HG03280 (cell line): ENCODE measurements at regions not wholly inside any gene's neighbourhood (a gene's known extent, or its start where the extent isn't known, plus 50 kb on each side); places are given as distances from the start of the nearest gene placed in this dataset.

ENCODE experiments used
- ATAC-seq: cut with Tn5 transposase; IDR thresholded peaks from one replicate; pipeline ENCODE4 v1.9.1; 2021; ENCODE audit warnings: mild to moderate bottlenecking, moderate library complexity; ENCODE audit not compliant: unreplicated experiment

GRCh38 chr16:6547131-6547530, 785.5 kb upstream of the RBFOX1 start:
- no peak for ATAC-seq

- ATAC-seq: no peak
These were observed 787.3 kb upstream of the RBFOX1 start for GRCh38 chr16:6545329-6545728.

- ATAC-seq: no peak
These were observed 791.4 kb upstream of the RBFOX1 start for GRCh38 chr16:6541267-6541666.

GRCh38 chr16:6536411-6536810, 796.2 kb upstream of the RBFOX1 start:
- no peak for ATAC-seq

GRCh38 chr16:6531067-6531466, 801.6 kb upstream of the RBFOX1 start:
- ATAC-seq: no peak

- no peak for ATAC-seq
These were observed 804.4 kb upstream of the RBFOX1 start for GRCh38 chr16:6528217-6528616.

GRCh38 chr16:6527646-6528045, 805.0 kb upstream of the RBFOX1 start:
- ATAC-seq: no peak

GRCh38 chr16:6524501-6524900, 808.1 kb upstream of the RBFOX1 start:
- no peak for ATAC-seq

- ATAC-seq: no peak
These were observed 815.5 kb upstream of the RBFOX1 start for GRCh38 chr16:6517020-6517720.

GRCh38 chr16:6512512-6512911, 820.1 kb upstream of the RBFOX1 start:
- no peak for ATAC-seq

- ATAC-seq: no peak
These were observed 822.4 kb upstream of the RBFOX1 start for GRCh38 chr16:6510261-6510660.

GRCh38 chr16:6499413-6499812, 833.2 kb upstream of the RBFOX1 start:
- ATAC-seq: no peak

- ATAC-seq: no peak
These were observed 833.8 kb upstream of the RBFOX1 start for GRCh38 chr16:6498858-6499257.

GRCh38 chr16:6496996-6497395, 835.6 kb upstream of the RBFOX1 start:
- no peak for ATAC-seq

- no peak for ATAC-seq
These were observed 837.0 kb upstream of the RBFOX1 start for GRCh38 chr16:6495486-6496210.

GRCh38 chr16:6494716-6495115, 837.9 kb upstream of the RBFOX1 start:
- ATAC-seq: no peak

- no peak for ATAC-seq
These were observed 839.1 kb upstream of the RBFOX1 start for GRCh38 chr16:6493555-6493954.

GRCh38 chr16:6492742-6493141, 839.9 kb upstream of the RBFOX1 start:
- ATAC-seq: no peak

GRCh38 chr16:6484935-6485334, 847.7 kb upstream of the RBFOX1 start:
- no peak for ATAC-seq

GRCh38 chr16:6484081-6484480, 848.6 kb upstream of the RBFOX1 start:
- no peak for ATAC-seq

- no peak for ATAC-seq
These were observed 849.1 kb upstream of the RBFOX1 start for GRCh38 chr16:6483469-6484033.
